Mesendoderm (in vitro differentiated cells): ENCODE measurements at regions not wholly inside any gene's neighbourhood (a gene's known extent, or its start where the extent isn't known, plus 50 kb on each side); places are given as distances from the start of the nearest gene placed in this dataset.

ENCODE experiments used
- DNase-seq: peaks from one replicate; pipeline ENCODE4 v3.0.0; 2013
- H2AK5ac ChIP-seq: 2 replicates; pipeline ENCODE4 v1.6.1; 2013; ENCODE audit warnings: low read length, inconsistent platforms
- H2BK120ac ChIP-seq: 2 replicates; pipeline ENCODE4 v1.6.1; 2013; ENCODE audit warnings: low read depth, mild to moderate bottlenecking, low read length, moderate library complexity, mixed read lengths
- H2BK15ac ChIP-seq: replicated peaks from 2 replicates; pipeline ENCODE4 v1.6.1; 2013; ENCODE audit warnings: low read depth, mild to moderate bottlenecking, moderate library complexity
- H2BK5ac ChIP-seq: 2 replicates; pipeline ENCODE4 v1.6.1; 2013; ENCODE audit warnings: low read length, inconsistent platforms
- H3K18ac ChIP-seq: 2 replicates; pipeline ENCODE4 v1.6.1; 2013; ENCODE audit warnings: mild to moderate bottlenecking, low read length, mixed read lengths
- H3K23ac ChIP-seq: one replicate; pipeline ENCODE4 v1.6.1; 2013; ENCODE audit warnings: low read length
- H3K27ac ChIP-seq: 2 replicates; pipeline ENCODE4 v1.5.1; 2013; ENCODE audit warnings: low read depth, mild to moderate bottlenecking, inconsistent platforms, low read length, moderate library complexity
- H3K27me3 ChIP-seq: 2 replicates; pipeline ENCODE4 v1.6.1; 2013; ENCODE audit warnings: low read length, control low read depth, mild to moderate bottlenecking, inconsistent platforms; ENCODE audit not compliant: insufficient read depth, poor library complexity
- H3K36me3 ChIP-seq: 2 replicates; pipeline ENCODE4 v1.6.1; 2013; ENCODE audit warnings: low read length, inconsistent platforms; ENCODE audit not compliant: control insufficient read depth, insufficient read depth
- H3K4ac ChIP-seq: one replicate; pipeline ENCODE4 v1.6.1; 2013; ENCODE audit warnings: low read depth, mild to moderate bottlenecking, low read length, moderate library complexity
- H3K4me1 ChIP-seq: 2 replicates; pipeline ENCODE4 v1.6.1; 2013; ENCODE audit warnings: low read depth, low read length, inconsistent platforms; ENCODE audit not compliant: control insufficient read depth
- H3K4me2 ChIP-seq: 2 replicates; pipeline ENCODE4 v1.6.1; 2013; ENCODE audit warnings: low read length
- H3K4me3 ChIP-seq: 2 replicates; pipeline ENCODE4 v1.5.1; 2013; ENCODE audit warnings: mild to moderate bottlenecking, low read length
- H3K56ac ChIP-seq: one replicate; pipeline ENCODE4 v1.6.1; 2013; ENCODE audit warnings: low read length
- H3K79me1 ChIP-seq: 2 replicates; pipeline ENCODE4 v1.6.1; 2013; ENCODE audit warnings: low read length, inconsistent platforms
- H3K79me2 ChIP-seq: 2 replicates; pipeline ENCODE4 v1.6.1; 2013; ENCODE audit warnings: mild to moderate bottlenecking, low read length; ENCODE audit not compliant: control insufficient read depth, insufficient read depth
- H3K9ac ChIP-seq: 2 replicates; pipeline ENCODE4 v1.6.1; 2013; ENCODE audit warnings: low read length, inconsistent platforms
- H4K5ac ChIP-seq: one replicate; pipeline ENCODE4 v1.6.1; 2013; ENCODE audit warnings: low read length
- H4K8ac ChIP-seq: one replicate; pipeline ENCODE4 v1.6.1; 2013; ENCODE audit warnings: low read depth, mild to moderate bottlenecking, control low read depth, low read length, moderate library complexity
- WGBS: extraction: QIAGEN DNeasy Blood & Tissue Kit; methylation state at CpG from one replicate; pipeline ENCODE4 v1.1.7; 2013; ENCODE audit warnings: low lambda C conversion rate, missing lambda C conversion rate; ENCODE audit not compliant: insufficient coverage; ENCODE audit errors: extremely low coverage; 5-methylcytosine and 5-hydroxymethylcytosine counted together

GRCh38 chr16:16887193-16887592, 508.3 kb downstream of the NPIPA7 start:
- no peaks in the 10 kb centered on the region for H3K4me1 ChIP-seq
- no peak overlapping the region for H2BK120ac ChIP-seq
- no peak overlapping the region for H3K56ac ChIP-seq
- H4K5ac ChIP-seq = no peak overlapping the region
- H3K27me3 ChIP-seq = no peaks in the 10 kb centered on the region
- H2BK5ac ChIP-seq = no peak overlapping the region
- H4K8ac ChIP-seq = no peak overlapping the region
- no peak overlapping the region for H2BK15ac ChIP-seq
- no peak overlapping the region for H2AK5ac ChIP-seq
- no peaks in the 10 kb centered on the region for H3K79me2 ChIP-seq
- no peak overlapping the region for H3K18ac ChIP-seq
- no CpG with 5 or more reads among the region's 4 CpGs for WGBS
- H3K4me3 ChIP-seq = no peak overlapping the region
- DNase-seq = no peak
- no peaks in the 10 kb centered on the region for H3K79me1 ChIP-seq
- H3K23ac ChIP-seq = no peak overlapping the region
- H3K27ac ChIP-seq = no peak overlapping the region
- no peak overlapping the region for H3K4ac ChIP-seq
- H3K9ac ChIP-seq = no peak overlapping the region
- no peaks in the 10 kb centered on the region for H3K36me3 ChIP-seq
- no peak overlapping the region for H3K4me2 ChIP-seq

- peak; percentile 26 for DNase-seq
- no peaks in the 10 kb centered on the region for H3K36me3 ChIP-seq
- no peak overlapping the region for H2AK5ac ChIP-seq
- H3K18ac ChIP-seq = no peak overlapping the region
- no peaks in the 10 kb centered on the region for H3K79me1 ChIP-seq
- no peak overlapping the region for H3K9ac ChIP-seq
- no peak overlapping the region for H3K4ac ChIP-seq
- H3K23ac ChIP-seq = no peak overlapping the region
- no CpG with 5 or more reads among the region's 2 CpGs for WGBS
- H3K4me1 ChIP-seq = no peaks in the 10 kb centered on the region
- no peak overlapping the region for H2BK15ac ChIP-seq
- no peaks in the 10 kb centered on the region for H3K27me3 ChIP-seq
- no peak overlapping the region for H2BK120ac ChIP-seq
- no peak overlapping the region for H3K4me2 ChIP-seq
- H3K27ac ChIP-seq = no peak overlapping the region
- no peak overlapping the region for H4K8ac ChIP-seq
- no peak overlapping the region for H4K5ac ChIP-seq
- no peak overlapping the region for H2BK5ac ChIP-seq
- no peak overlapping the region for H3K56ac ChIP-seq
- H3K4me3 ChIP-seq = no peak overlapping the region
- no peaks in the 10 kb centered on the region for H3K79me2 ChIP-seq
These were observed 512.0 kb downstream of the NPIPA7 start for GRCh38 chr16:16890964-16891363.

- Histone ChIP-seq H3K4me2 (no peak overlapping the region), H2BK15ac (no peak overlapping the region), H3K56ac (no peak overlapping the region), H2BK5ac (no peak overlapping the region), H3K9ac (no peak overlapping the region), H4K5ac (no peak overlapping the region), H3K27ac (no peak overlapping the region), H3K36me3 (no peaks in the 10 kb centered on the region), H2AK5ac (no peak overlapping the region), H3K18ac (no peak overlapping the region), H3K23ac (no peak overlapping the region), H3K4me1 (no peaks in the 10 kb centered on the region), H3K79me1 (no peaks in the 10 kb centered on the region), H4K8ac (no peak overlapping the region), H3K79me2 (no peaks in the 10 kb centered on the region), H3K4ac (no peak overlapping the region), H2BK120ac (no peak overlapping the region), H3K27me3 (no peaks in the 10 kb centered on the region), H3K4me3 (no peak overlapping the region)
- no peak for DNase-seq
- no CpG with 5 or more reads among the region's 1 CpG for WGBS
These were observed 525.7 kb downstream of the NPIPA7 start for GRCh38 chr16:16904601-16905000.

- DNase-seq = no peak
- Histone ChIP-seq H2BK120ac (no peak overlapping the region), H3K9ac (no peak overlapping the region), H3K27me3 (no peaks in the 10 kb centered on the region), H2AK5ac (no peak overlapping the region), H3K23ac (no peak overlapping the region), H2BK15ac (no peak overlapping the region), H3K79me1 (no peaks in the 10 kb centered on the region), H3K18ac (no peak overlapping the region), H3K4ac (no peak overlapping the region), H2BK5ac (no peak overlapping the region), H3K4me1 (no peaks in the 10 kb centered on the region), H4K5ac (no peak overlapping the region), H3K79me2 (no peaks in the 10 kb centered on the region), H3K56ac (no peak overlapping the region), H4K8ac (no peak overlapping the region), H3K4me3 (no peak overlapping the region), H3K27ac (no peak overlapping the region), H3K36me3 (no peaks in the 10 kb centered on the region), H3K4me2 (no peak overlapping the region)
- no CpG with 5 or more reads among the region's 3 CpGs for WGBS
These were observed 526.9 kb downstream of the NPIPA7 start for GRCh38 chr16:16905850-16906249.

- Histone ChIP-seq H3K4me3 (no peak overlapping the region), H4K8ac (no peak overlapping the region)
These were observed 528.1 kb downstream of the NPIPA7 start for GRCh38 chr16:16907089-16907488.

GRCh38 chr16:16908077-16908476, 529.1 kb downstream of the NPIPA7 start:
- no peak overlapping the region for H3K4me3 ChIP-seq
- no peak overlapping the region for H2BK120ac ChIP-seq
- H3K9ac ChIP-seq = no peak overlapping the region
- H3K27me3 ChIP-seq = no peaks in the 10 kb centered on the region
- no peak overlapping the region for H3K27ac ChIP-seq
- no peak overlapping the region for H3K18ac ChIP-seq
- no peak overlapping the region for H3K4ac ChIP-seq
- no CpG with 5 or more reads among the region's 5 CpGs for WGBS
- no peaks in the 10 kb centered on the region for H3K4me1 ChIP-seq
- no peak overlapping the region for H2BK5ac ChIP-seq
- no peak overlapping the region for H3K4me2 ChIP-seq
- H3K79me1 ChIP-seq = no peaks in the 10 kb centered on the region
- H2AK5ac ChIP-seq = no peak overlapping the region
- no peak overlapping the region for H4K8ac ChIP-seq
- H3K23ac ChIP-seq = no peak overlapping the region
- H3K79me2 ChIP-seq = no peaks in the 10 kb centered on the region
- no peaks in the 10 kb centered on the region for H3K36me3 ChIP-seq
- no peak overlapping the region for H3K56ac ChIP-seq
- H4K5ac ChIP-seq = no peak overlapping the region
- DNase-seq = no peak
- H2BK15ac ChIP-seq = no peak overlapping the region

More at GRCh38 chr16:16907089-16907488, 528.1 kb downstream of the NPIPA7 start:
- H3K4ac ChIP-seq = no peak overlapping the region
- no peaks in the 10 kb centered on the region for H3K79me1 ChIP-seq
- no peaks in the 10 kb centered on the region for H3K79me2 ChIP-seq
- no peak overlapping the region for H3K56ac ChIP-seq
- H2BK120ac ChIP-seq = no peak overlapping the region
- no peaks in the 10 kb centered on the region for H3K36me3 ChIP-seq
- no peak overlapping the region for H3K4me2 ChIP-seq
- H3K23ac ChIP-seq = no peak overlapping the region
- no peak overlapping the region for H3K18ac ChIP-seq
- no peaks in the 10 kb centered on the region for H3K4me1 ChIP-seq
- no peak for DNase-seq
- H2BK5ac ChIP-seq = no peak overlapping the region
- no peak overlapping the region for H2AK5ac ChIP-seq
- no peak overlapping the region for H3K27ac ChIP-seq
- H2BK15ac ChIP-seq = no peak overlapping the region
- H3K9ac ChIP-seq = no peak overlapping the region
- H3K27me3 ChIP-seq = no peaks in the 10 kb centered on the region
- no peak overlapping the region for H4K5ac ChIP-seq
